NCI-H1694 (cell line): ENCODE measurements at regions not wholly inside any gene's neighbourhood (a gene's known extent, or its start where the extent isn't known, plus 50 kb on each side); places are given as distances from the start of the nearest gene placed in this dataset.

Experiments
- DNase-seq: peaks from one replicate; lab custom pipeline; 2025; lab: John Stamatoyannopoulos, UW

- DNase-seq, result no peak
Measured at GRCh38 chr11:32039149-32039548, 51.7 kb upstream of the RCN1 start.

DNA sequence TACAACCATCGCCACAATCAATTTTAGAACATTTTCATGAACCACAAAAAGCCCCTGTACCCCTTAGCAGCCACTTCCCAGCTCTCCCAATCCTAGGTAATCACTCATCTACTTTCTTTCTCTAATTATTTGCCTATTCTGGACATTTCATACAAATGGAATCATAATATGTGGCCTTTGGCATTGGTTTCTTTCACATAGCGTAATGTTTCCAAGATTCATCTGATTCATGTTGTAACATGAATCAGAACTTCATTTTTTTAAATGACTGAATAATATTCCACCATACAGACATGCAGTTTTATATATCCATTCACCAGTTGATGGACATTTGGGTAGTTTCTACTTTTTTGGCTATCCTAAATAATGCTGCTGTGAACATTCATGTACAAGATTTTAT, 56.2 kb upstream of the RCN1 start:
- no peak for DNase-seq

DNA sequence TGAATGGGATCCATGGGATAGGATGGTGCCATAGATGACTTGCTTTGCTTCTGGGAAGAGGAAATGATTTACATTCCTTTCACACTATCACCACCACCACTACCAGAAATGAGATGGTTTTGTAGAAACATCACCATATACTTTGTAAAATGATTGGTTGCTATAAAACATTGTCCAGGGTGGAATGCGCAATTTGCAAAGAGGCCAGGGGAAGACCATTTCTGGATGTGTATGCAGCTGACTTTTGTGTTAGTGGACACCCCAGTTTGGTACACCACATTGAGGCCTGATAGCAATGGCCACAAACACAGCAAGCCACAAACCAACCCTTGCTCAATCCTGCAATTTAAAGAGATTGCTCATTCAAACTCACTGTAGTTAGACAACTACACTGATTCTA, 56.7 kb upstream of the RCN1 start:
- DNase-seq, result no peak

DNA sequence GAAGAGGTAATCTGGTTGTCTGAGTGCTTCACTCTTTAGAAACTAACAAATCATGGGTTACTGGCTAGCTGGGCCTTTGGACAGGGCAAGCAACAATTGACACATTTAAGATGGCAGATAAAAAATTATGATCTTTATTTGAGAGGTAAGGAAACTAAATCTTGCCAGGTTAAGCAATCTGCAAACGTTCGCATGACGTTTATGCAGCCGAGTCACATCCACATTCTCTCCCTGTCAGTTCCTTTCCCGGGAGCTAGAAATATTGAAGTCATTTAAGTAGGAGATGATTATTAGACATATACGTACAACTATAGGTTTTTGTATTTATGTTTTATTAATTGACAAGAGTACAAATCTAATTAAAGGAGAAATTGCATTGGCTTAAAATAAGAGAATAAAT, 57.4 kb upstream of the RCN1 start:
- no peak for DNase-seq

DNA sequence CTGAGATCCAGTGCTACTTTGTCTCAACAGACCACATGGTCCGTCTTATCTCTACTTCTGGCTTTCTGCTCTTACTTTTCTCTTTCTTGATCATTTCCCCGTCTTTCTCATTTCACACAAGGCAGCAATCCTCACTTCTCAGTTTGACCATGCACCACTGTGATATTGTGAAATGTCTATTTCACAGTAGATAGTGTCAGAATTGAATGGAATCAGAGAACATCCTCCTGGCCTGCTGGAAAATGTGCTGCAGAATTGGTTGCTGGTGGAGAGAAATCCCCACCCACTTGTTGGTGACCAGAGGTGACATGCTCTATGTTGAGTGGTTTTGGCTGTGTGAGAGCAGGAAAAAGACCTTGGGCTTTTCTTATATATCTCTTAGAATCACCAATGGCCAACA, 57.8 kb upstream of the RCN1 start:
- no peak for DNase-seq

GRCh38 chr11:32032478-32032877, 58.4 kb upstream of the RCN1 start:
- DNase-seq, result no peak

GRCh38 chr11:32032052-32032451, 58.8 kb upstream of the RCN1 start:
- DNase-seq, result no peak

GRCh38 chr11:32030875-32031503, 59.9 kb upstream of the RCN1 start:
- no peak for DNase-seq

- no peak for DNase-seq
Measured at GRCh38 chr11:32029721-32030120, 61.2 kb upstream of the RCN1 start.

- DNase-seq, result no peak
Measured at GRCh38 chr11:32028201-32028600, 62.7 kb upstream of the RCN1 start.

DNA sequence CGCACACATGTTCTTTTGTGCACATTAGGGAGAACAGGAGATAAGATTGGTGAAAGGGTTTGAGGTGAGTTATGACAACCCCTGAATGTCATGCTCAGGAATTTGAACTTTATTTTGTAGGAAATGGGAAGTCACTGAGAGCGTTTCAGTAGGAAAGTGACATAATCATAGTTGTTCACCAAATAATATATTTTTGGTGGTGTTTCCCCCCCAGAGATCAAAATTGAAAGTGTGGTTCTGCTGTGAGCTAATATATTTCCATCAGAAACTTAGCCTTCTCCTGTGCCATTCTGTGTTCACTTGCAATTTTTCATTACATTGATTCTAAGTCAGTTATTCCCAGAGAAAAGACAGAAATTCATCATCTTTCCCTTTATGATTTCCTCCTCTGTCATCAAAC, 64.1 kb upstream of the RCN1 start:
- DNase-seq, result no peak

DNA sequence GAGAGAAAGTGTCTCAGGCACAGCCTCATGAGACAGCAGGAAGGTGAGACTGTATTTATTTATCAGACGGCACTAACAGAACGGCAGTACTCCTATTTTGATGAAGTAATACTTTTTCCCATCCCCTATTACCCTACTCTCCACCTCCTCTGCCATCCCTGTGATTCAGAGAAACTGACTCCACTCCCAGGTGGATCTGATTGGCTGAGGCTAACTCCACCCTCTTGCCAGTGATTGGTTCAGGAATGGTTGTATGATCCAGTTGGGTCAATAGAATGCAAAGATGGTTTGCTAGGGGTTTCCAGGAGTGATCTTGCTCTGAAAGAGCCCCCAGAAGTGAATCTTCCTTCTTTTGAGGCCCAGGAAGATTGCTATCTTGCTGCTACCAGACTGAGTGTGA, 65.9 kb upstream of the RCN1 start:
- DNase-seq, result no peak

GRCh38 chr11:32023370-32024305, 67.2 kb upstream of the RCN1 start:
- no peak for DNase-seq

DNA sequence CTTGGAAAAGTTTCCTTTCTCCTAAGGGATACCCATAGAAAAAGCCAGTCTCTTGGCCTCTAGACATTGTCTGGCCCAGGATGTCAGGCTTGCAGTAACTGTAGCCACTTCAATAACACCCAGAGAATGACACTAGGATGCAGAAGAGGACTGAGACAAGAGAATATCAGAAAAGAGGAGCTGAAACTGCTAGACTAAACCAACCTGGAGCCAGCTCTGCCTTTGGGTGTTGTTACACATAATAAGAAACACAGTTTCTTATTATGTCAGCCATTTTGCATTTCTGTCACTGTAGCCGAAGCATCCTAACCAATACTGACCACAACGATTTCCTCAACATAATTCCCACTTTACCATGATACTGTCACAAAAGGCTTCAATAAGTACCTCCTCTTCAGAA, 72.2 kb upstream of the RCN1 start:
- DNase-seq, result no peak

DNA sequence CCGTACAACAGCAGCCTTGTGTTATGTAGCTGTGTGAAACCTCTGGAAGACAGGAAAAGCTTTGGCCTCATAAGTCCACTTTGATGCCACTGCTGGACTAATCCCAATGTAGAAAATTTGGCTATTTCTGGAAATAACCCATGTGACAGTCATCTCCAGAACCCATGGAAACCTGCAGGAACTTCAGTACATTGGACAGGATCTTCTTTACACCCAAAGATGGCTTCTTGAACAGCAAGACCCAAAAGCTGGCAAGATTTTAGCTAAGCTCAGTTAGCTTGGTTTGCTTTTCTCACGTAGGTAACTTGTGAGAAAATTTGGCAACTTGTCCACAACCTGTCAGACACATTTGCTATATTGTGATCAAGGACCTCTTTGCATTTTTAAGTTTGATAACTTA, 74.8 kb upstream of the RCN1 start:
- DNase-seq, result no peak

GRCh38 chr11:32015427-32015826, 75.4 kb upstream of the RCN1 start:
- DNase-seq, result no peak

- no peak for DNase-seq
Measured at GRCh38 chr11:32013603-32014002, 77.3 kb upstream of the RCN1 start.

GRCh38 chr11:32012049-32012448, 78.8 kb upstream of the RCN1 start:
- DNase-seq, result peak; percentile 59

DNA sequence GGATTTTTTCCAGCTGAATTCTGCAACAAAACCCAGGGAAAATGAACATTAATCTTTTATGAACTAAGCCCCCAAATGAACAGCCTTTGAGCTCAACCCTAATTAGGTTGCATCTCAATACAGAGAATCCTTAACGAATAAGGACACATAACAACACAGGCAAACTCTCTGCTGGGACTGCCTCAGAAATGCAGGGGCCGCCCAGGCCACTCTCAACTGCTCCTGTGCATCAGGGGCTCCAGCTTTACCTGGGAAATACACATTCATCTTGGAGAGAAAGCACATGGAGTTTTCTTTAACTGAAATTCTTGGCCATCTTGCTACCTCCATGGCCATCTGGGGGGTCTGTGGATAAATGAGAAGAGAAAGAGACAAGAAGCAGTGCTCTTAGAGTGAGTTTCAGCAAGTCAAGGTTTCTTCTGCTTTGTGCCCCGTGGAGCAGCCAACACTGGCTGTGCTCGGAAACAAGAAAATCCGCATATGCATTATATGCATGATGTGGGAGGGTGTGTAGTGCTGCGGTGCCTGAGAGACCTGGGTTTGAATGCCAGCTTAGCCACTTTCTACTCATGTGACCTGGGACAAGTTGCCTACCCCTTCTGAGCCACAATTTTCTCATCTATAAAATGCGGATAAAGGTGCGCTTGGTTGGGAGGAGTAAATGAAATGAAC, 81.9 kb upstream of the RCN1 start:
- DNase-seq, result no peak

- DNase-seq, result peak; percentile 84
Measured at GRCh38 chr11:32006799-32007388, 84.0 kb upstream of the RCN1 start.

DNA sequence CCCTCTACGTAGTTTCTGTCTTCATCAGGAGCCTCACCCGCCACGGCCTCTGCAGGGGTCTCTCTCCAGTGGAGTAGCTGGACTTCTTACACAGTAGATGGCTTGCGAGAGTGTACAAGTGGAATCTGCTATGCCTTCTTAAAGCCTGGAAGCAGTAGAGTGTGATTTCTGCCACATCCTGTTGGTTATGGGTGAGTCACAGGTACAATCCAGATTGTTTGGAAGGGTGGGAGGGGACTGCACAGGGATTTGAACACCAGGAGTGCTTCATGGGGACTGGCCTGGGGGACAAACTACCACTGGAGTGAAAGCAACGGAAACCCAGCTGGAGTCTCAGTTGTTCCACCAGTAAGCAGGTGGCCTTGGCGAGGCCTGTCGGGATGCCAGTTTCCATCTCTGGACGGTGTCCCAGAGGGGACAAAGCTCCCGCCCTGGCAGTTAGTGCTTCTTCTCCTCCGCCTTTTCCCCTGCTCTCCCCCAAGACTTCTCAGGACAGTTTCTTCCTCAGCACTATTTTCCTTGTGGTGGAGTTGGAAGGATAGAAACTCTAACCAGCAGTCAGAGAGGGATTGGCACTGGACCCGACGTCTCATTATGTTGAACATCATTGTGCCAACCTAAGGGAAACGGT, 85.0 kb upstream of the RCN1 start:
- peak; percentile 76 for DNase-seq

- no peak for DNase-seq
Measured at GRCh38 chr11:32003335-32003734, 87.5 kb upstream of the RCN1 start.
